H1 (cell line): ENCODE measurements at regions not wholly inside any gene's neighbourhood (a gene's known extent, or its start where the extent isn't known, plus 50 kb on each side); places are given as distances from the start of the nearest gene placed in this dataset.

Experiments used
- SP2 ChIP-seq: IDR thresholded peaks from 2 replicates; pipeline ENCODE4 v1.6.1; 2012; ENCODE audit warnings: mild to moderate bottlenecking, low read length, inconsistent platforms
- TBP ChIP-seq: IDR thresholded peaks from 2 replicates; pipeline ENCODE4 v1.6.1; 2011; ENCODE audit warnings: low read depth, low read length, improper control_type of control experiment
- TF ChIP-seq, protein P1 (sequence below): IDR thresholded peaks from 2 replicates; pipeline ENCODE4 v1.6.1; 2012; ENCODE audit warnings: inconsistent platforms

DNA sequence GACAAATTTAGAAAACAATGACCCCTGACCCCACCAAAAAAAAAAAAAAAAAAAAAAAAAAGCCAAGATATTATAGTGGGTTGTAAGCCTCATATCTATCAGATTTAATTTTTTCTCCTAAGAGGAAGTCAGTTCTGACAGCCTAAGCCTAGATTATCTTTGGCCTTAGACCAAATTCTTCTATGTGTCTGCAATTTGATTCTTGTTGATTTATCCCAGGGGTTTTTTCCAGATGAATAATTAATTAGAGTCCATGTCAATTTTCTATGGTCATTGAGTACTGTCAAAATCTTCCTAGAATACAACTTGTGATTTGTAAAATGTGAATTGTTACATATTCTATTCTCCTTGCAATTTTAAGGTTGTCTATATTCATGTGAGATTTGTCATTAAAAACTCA lies 151.6 kb upstream of the CACNA2D1 start (continued):
- TF ChIP-seq SP2 = no peak
- TF ChIP-seq, protein P1, sequence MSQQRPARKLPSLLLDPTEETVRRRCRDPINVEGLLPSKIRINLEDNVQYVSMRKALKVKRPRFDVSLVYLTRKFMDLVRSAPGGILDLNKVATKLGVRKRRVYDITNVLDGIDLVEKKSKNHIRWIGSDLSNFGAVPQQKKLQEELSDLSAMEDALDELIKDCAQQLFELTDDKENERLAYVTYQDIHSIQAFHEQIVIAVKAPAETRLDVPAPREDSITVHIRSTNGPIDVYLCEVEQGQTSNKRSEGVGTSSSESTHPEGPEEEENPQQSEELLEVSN = no peak
- TF ChIP-seq TBP = no peak
- TF ChIP-seq, all 59 proteins: peak for 0
